OCI-LY1 (cell line): ENCODE measurements at regions not wholly inside any gene's neighbourhood (a gene's known extent, or its start where the extent isn't known, plus 50 kb on each side); places are given as distances from the start of the nearest gene placed in this dataset.

Experiments
- EZH2 ChIP-seq: fragments of 200-600 bp; sonication (generic), shearing (Covaris generic); IDR thresholded peaks from 2 replicates; pipeline ENCODE4 v1.8.0; 2017; ENCODE audit warnings: borderline replicate concordance, mixed run types, mild to moderate bottlenecking, antibody characterized with exemption, low read length, moderate library complexity, mixed read lengths
- TF ChIP-seq, protein P1 (sequence below): fragments of 200-600 bp; sonication (generic), shearing (Covaris generic); IDR thresholded peaks from 2 replicates; pipeline ENCODE4 v1.5.1; 2017; ENCODE audit warnings: mild to moderate bottlenecking, antibody characterized with exemption, low read length, moderate library complexity, mixed read lengths

DNA sequence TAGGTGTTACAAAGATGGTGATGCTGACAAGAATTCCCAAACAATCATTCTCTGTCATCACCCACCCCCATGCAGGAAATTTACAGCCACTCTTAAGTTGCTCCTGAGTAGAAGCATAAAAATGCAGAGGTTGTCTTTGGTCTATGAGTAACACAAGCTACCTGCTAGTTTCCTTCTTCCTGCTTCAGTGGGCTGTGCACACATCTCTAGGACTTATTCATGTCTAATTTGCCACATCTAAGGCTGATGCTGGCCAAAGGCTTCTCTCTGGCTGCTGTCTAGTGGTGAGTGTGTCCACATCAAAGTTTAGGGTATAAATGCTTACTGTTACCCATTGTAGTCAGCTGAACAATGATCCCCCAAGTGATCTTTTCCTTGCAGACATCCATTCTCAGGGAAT lies 662.5 kb downstream of the TYW1 start:
- TF ChIP-seq, protein P1, sequence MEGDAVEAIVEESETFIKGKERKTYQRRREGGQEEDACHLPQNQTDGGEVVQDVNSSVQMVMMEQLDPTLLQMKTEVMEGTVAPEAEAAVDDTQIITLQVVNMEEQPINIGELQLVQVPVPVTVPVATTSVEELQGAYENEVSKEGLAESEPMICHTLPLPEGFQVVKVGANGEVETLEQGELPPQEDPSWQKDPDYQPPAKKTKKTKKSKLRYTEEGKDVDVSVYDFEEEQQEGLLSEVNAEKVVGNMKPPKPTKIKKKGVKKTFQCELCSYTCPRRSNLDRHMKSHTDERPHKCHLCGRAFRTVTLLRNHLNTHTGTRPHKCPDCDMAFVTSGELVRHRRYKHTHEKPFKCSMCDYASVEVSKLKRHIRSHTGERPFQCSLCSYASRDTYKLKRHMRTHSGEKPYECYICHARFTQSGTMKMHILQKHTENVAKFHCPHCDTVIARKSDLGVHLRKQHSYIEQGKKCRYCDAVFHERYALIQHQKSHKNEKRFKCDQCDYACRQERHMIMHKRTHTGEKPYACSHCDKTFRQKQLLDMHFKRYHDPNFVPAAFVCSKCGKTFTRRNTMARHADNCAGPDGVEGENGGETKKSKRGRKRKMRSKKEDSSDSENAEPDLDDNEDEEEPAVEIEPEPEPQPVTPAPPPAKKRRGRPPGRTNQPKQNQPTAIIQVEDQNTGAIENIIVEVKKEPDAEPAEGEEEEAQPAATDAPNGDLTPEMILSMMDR: no peak
- no peak for TF ChIP-seq EZH2
